HCT116 (cell line): ENCODE measurements at regions not wholly inside any gene's neighbourhood (a gene's known extent, or its start where the extent isn't known, plus 50 kb on each side); places are given as distances from the start of the nearest gene placed in this dataset.

Experiments used
- ATAC-seq: fragments of 200-7000 bp; cut with Tn5 transposase; 2 replicates; pipeline ENCODE4 v1.9.1; 2020; ENCODE audit warnings: mild to moderate bottlenecking, moderate library complexity
- BruUV-seq: library from RNA; stranded (reverse); fragments of 400-500 nt; replicated peaks from 2 replicates; lab custom pipeline; 2021; lab: Mats Ljungman, UMichigan
- CTCF ChIA-PET: fragments of 300-600 bp; sonication (Branson Sonifier 250); formaldehyde crosslinking; loops from one replicate; lab custom pipeline; 2021; ENCODE audit warnings: antibody characterized with exemption; lab: Charles Lee
- POLR2A ChIA-PET: fragments of 300-600, 350-600 bp; sonication (Branson Sonifier 250); formaldehyde crosslinking; loops from one replicate; lab custom pipeline; 2021; ENCODE audit warnings: antibody characterized with exemption; lab: Charles Lee
- RAD21 ChIA-PET, 2 experiments: fragments of 300-600 bp; sonication (Branson Sonifier 250); formaldehyde crosslinking; loops; one replicate each; lab custom pipeline; 2023; ENCODE audit warnings: low total read pairs in 2 of 2; ENCODE audit not compliant: uncharacterized antibody in 2 of 2, unreplicated experiment in 2 of 2, low non-redundant PET in 1 of 2; lab: Charles Lee
- DNase-seq: peaks from one replicate; pipeline ENCODE4 v3.0.0-alpha.2; 2010; ENCODE audit warnings: low read depth, low spot score
- H2AFZ ChIP-seq: fragments of 200-600 bp; shearing (Covaris generic), sonication (generic); 2 replicates; pipeline ENCODE4 v1.6.1; 2017; ENCODE audit warnings: low read depth, mixed run types, mixed read lengths, antibody characterized with exemption, low read length; ENCODE audit not compliant: poor library complexity, severe bottlenecking
- H3K27ac ChIP-seq: 2 replicates; pipeline ENCODE4 v1.5.1; 2012; ENCODE audit warnings: low read depth, low read length
- H3K27me3 ChIP-seq: fragments of 200-600 bp; sonication (generic); 2 replicates; pipeline ENCODE4 v1.6.1; 2016; ENCODE audit warnings: mixed run types, low read length, mixed read lengths; ENCODE audit not compliant: insufficient read depth
- H3K36me3 ChIP-seq, 2 experiments: fragments of 200-500 bp in 1 of 2; fragments of 200-600 bp in 1 of 2; sonication (Bioruptor generic) in 1 of 2; sonication (generic) in 1 of 2; 2 replicates each; pipeline versions ENCODE4 v1.5.1 to v1.6.1; 2014 to 2016; ENCODE audit warnings: low read length in 2 of 2, inconsistent platforms in 1 of 2, mixed read lengths in 1 of 2, mixed run types in 1 of 2; ENCODE audit not compliant: insufficient read depth in 2 of 2, control insufficient read depth in 1 of 2
- H3K4me1 ChIP-seq, 2 experiments: fragments of 200-600 bp in 1 of 2; sonication (generic) in 1 of 2; 2 replicates each; pipeline versions ENCODE4 v1.5.1 to v1.6.1; 2012 to 2017; ENCODE audit warnings: low read length in 2 of 2, inconsistent platforms in 1 of 2, mild to moderate bottlenecking in 1 of 2, mixed read lengths in 1 of 2, mixed run types in 1 of 2, moderate library complexity in 1 of 2; ENCODE audit not compliant: insufficient read depth in 2 of 2, control insufficient read depth in 1 of 2
- H3K4me2 ChIP-seq: fragments of 200-600 bp; sonication (generic); 2 replicates; pipeline ENCODE4 v1.6.1; 2017; ENCODE audit warnings: mixed run types, low read length, mixed read lengths
- H3K4me3 ChIP-seq, 2 experiments: fragments of 200-600 bp in 1 of 2; sonication (generic) in 1 of 2; replicated peaks in 1 of 2; 2 replicates each; pipeline ENCODE4 v1.5.1; 2011 to 2016; ENCODE audit warnings: low read length in 2 of 2, control low read depth in 1 of 2, low read depth in 1 of 2, mild to moderate bottlenecking in 1 of 2, mixed read lengths in 1 of 2, mixed run types in 1 of 2
- H3K79me2 ChIP-seq: fragments of 200-600 bp; sonication (generic); 2 replicates; pipeline ENCODE4 v1.6.1; 2017; ENCODE audit warnings: mild to moderate bottlenecking, mixed run types, low read length, moderate library complexity, mixed read lengths; ENCODE audit not compliant: insufficient read depth
- H3K9ac ChIP-seq: fragments of 200-600 bp; sonication (generic); 2 replicates; pipeline ENCODE4 v1.6.1; 2016; ENCODE audit warnings: low read length, mixed read lengths
- H3K9me2 ChIP-seq: fragments of 200-600 bp; sonication (generic), shearing (Covaris generic); 2 replicates; pipeline ENCODE4 v1.6.1; 2017; ENCODE audit warnings: mixed run types, mild to moderate bottlenecking, moderate library complexity; ENCODE audit not compliant: insufficient read depth
- H3K9me3 ChIP-seq, 2 experiments: fragments of 200-500 bp in 1 of 2; fragments of 200-600 bp in 1 of 2; sonication (Bioruptor generic) in 1 of 2; sonication (generic) in 1 of 2; 2 replicates each; pipeline ENCODE4 v1.6.1; 2014 to 2017; ENCODE audit warnings: low read length in 2 of 2, mixed read lengths in 2 of 2, inconsistent platforms in 1 of 2, low read depth in 1 of 2, mild to moderate bottlenecking in 1 of 2, mixed run types in 1 of 2, moderate library complexity in 1 of 2; ENCODE audit not compliant: control insufficient read depth in 1 of 2, insufficient read depth in 1 of 2
- H4K20me1 ChIP-seq: fragments of 200-600 bp; sonication (generic), shearing (Covaris generic); 2 replicates; pipeline ENCODE4 v1.6.1; 2017; ENCODE audit warnings: mixed run types, mild to moderate bottlenecking, moderate library complexity; ENCODE audit not compliant: insufficient read depth
- CBX3 ChIP-seq: IDR thresholded peaks from 2 replicates; pipeline ENCODE4 v1.6.1; 2012; ENCODE audit warnings: low read depth
- CEBPB ChIP-seq: IDR thresholded peaks from 2 replicates; pipeline ENCODE4 v1.6.1; 2012; ENCODE audit warnings: low read depth
- EGR1 ChIP-seq: IDR thresholded peaks from 2 replicates; pipeline ENCODE4 v1.6.1; 2012; ENCODE audit warnings: low read depth
- ELF1 ChIP-seq: IDR thresholded peaks from 2 replicates; pipeline ENCODE4 v1.6.1; 2012; ENCODE audit warnings: low read depth, borderline replicate concordance
- EZH2 ChIP-seq: fragments of 200-600 bp; sonication (generic); IDR thresholded peaks from 2 replicates; pipeline ENCODE4 v1.6.1; 2017; ENCODE audit warnings: antibody characterized with exemption, mixed run types
- EZH2phosphoT487 ChIP-seq: fragments of 200-600 bp; IDR thresholded peaks from 2 replicates; pipeline ENCODE4 v1.6.1; 2018; ENCODE audit warnings: antibody characterized with exemption, borderline replicate concordance
- FOSL1 ChIP-seq: IDR thresholded peaks from 2 replicates; pipeline ENCODE4 v1.6.1; 2012; ENCODE audit warnings: low read depth
- JUND ChIP-seq: IDR thresholded peaks from 2 replicates; pipeline ENCODE4 v1.6.1; 2012
- POLR2A ChIP-seq: IDR thresholded peaks from 2 replicates; pipeline ENCODE4 v1.7.0; 2011; ENCODE audit warnings: borderline replicate concordance; ENCODE audit not compliant: insufficient read depth, insufficient read length; ENCODE audit errors: extremely low read depth
- SIN3A ChIP-seq: IDR thresholded peaks from 2 replicates; pipeline ENCODE4 v1.6.1; 2012; ENCODE audit warnings: low read depth
- SP1 ChIP-seq: IDR thresholded peaks from 2 replicates; pipeline ENCODE4 v1.6.1; 2012; ENCODE audit warnings: low read depth
- SRF ChIP-seq: IDR thresholded peaks from 2 replicates; pipeline ENCODE4 v1.6.1; 2012; ENCODE audit warnings: low read depth
- TCF7L2 ChIP-seq: IDR thresholded peaks from 2 replicates; pipeline ENCODE4 v1.7.0; 2011; ENCODE audit warnings: borderline replicate concordance, inconsistent platforms; ENCODE audit not compliant: insufficient read depth, insufficient read length; ENCODE audit errors: extremely low read depth
- YY1 ChIP-seq: IDR thresholded peaks from 2 replicates; pipeline ENCODE4 v1.6.1; 2011; ENCODE audit warnings: low read length, low read depth, moderate library complexity, mild to moderate bottlenecking; ENCODE audit not compliant: insufficient replicate concordance; ENCODE audit errors: extremely low read depth
- ZFX ChIP-seq: fragments of 450-650 bp; IDR thresholded peaks from 2 replicates; pipeline ENCODE4 v1.6.1; 2017
- intact Hi-C: fragments of 100-400 bp; cut with micrococcal nuclease; formaldehyde crosslinking; loops from 2 replicates; pipeline ENCODE4 v1.10.0; 2022
- TF ChIP-seq, protein P1 (sequence below), 3 experiments: fragments of 200-600 bp in 1 of 3; sonication (generic) in 1 of 3; IDR thresholded peaks in 2 of 3; conservative IDR thresholded peaks in 1 of 3; 2 replicates each; pipeline ENCODE4 v1.5.1; 2012 to 2017; ENCODE audit warnings: low read depth in 2 of 3, low read length in 2 of 3, antibody characterized with exemption in 1 of 3, borderline replicate concordance in 1 of 3, control low read depth in 1 of 3, mild to moderate bottlenecking in 1 of 3, mixed read lengths in 1 of 3, mixed run types in 1 of 3, moderate library complexity in 1 of 3; ENCODE audit not compliant: insufficient read depth in 1 of 3
- TF ChIP-seq, protein P2 (sequence below): IDR thresholded peaks from 2 replicates; pipeline ENCODE4 v1.6.1; 2011; ENCODE audit warnings: mild to moderate bottlenecking, low read length, moderate library complexity; ENCODE audit not compliant: insufficient replicate concordance; ENCODE audit errors: extremely low read depth

DNA sequence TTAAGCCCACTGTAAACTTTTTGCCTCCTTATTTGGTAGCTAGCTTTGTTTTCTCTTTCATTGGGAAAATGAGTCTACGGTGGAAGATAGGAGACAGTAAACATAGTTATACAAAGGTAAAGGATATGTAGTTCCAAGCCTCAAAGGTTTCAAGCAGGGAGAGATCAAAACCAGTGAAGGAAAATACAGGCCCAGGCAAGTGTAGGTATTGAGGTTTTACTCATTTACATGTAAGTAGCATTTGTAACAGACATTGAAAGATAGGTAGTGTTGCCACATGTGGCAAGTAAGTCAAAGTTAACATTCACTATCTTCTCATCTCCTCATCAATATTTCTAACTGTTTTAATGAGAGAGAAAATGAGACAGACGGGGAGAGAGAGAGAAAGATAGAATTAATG lies 136.5 kb downstream of the RTL3 start:
- no peaks in the 10 kb centered on the region for H3K79me2 ChIP-seq
- H3K9me2 ChIP-seq, result no peaks in the 10 kb centered on the region
- TF ChIP-seq POLR2A, result no peak
- TF ChIP-seq TCF7L2, result no peak
- no peak for TF ChIP-seq EZH2
- no peak for TF ChIP-seq EZH2phosphoT487
- TF ChIP-seq YY1, result no peak
- no peak for TF ChIP-seq SIN3A
- H3K4me3 ChIP-seq, result no peak overlapping the region
- POLR2A ChIA-PET, result no interaction called here
- no peaks in the 10 kb centered on the region for H3K36me3 ChIP-seq
- no peaks in the 10 kb centered on the region for H3K27me3 ChIP-seq
- H3K9me3 ChIP-seq, result no peaks in the 10 kb centered on the region
- no peaks in the 10 kb centered on the region for H4K20me1 ChIP-seq
- DNase-seq, result no peak
- BruUV-seq, result no TSS peak
- no peak overlapping the region for H3K4me2 ChIP-seq
- H3K9ac ChIP-seq, result no peak overlapping the region
- CTCF ChIA-PET, result no interaction called here
- H2AFZ ChIP-seq, result no peak overlapping the region
- intact Hi-C loops, result no loop called here
- H3K27ac ChIP-seq, result no peak overlapping the region
- no peak for ATAC-seq
- no peaks in the 10 kb centered on the region for H3K4me1 ChIP-seq
- RAD21 ChIA-PET, result no interaction called here

DNA sequence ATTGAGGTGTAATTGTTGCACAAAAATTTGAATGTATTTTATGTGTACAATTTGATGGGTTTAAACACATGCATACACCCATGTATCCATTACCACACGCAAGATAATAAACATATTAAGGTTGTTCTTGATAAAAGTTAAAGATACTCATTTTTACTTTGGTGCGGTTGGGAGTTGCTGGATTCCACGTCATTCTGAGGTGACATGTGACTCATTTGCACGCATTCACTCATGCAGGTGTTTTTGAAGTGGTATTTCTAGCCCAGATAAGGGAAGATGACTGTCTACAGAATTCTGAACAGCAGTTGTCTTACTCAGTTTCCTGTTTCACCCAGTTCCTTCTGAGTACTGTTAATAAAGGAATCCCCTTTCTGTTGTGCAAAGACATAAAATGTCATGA lies 142.0 kb downstream of the RTL3 start:
- Histone ChIP-seq H3K4me2 (no peak overlapping the region), H3K9ac (no peak overlapping the region), H3K4me3 (no peak overlapping the region), H3K79me2 (no peaks in the 10 kb centered on the region), H3K36me3 (no peaks in the 10 kb centered on the region), H3K9me2 (no peaks in the 10 kb centered on the region), H3K9me3 (no peaks in the 10 kb centered on the region), H3K4me1 (no peaks in the 10 kb centered on the region), H3K27ac (no peak overlapping the region), H2AFZ (no peak overlapping the region), H3K27me3 (no peaks in the 10 kb centered on the region), H4K20me1 (no peaks in the 10 kb centered on the region)
- intact Hi-C loops, result no loop called here
- DNase-seq (no peak), ATAC-seq (no peak)
- ChIA-PET POLR2A (no interaction called here), RAD21 (no interaction called here), CTCF (no interaction called here)
- BruUV-seq, result no TSS peak
- TF ChIP-seq SP1 (no peak), SIN3A (no peak), ELF1 (no peak), EZH2phosphoT487 (no peak), CBX3 (no peak), ZFX (no peak), JUND (no peak), EGR1 (no peak), CEBPB (no peak), POLR2A (no peak), SRF (no peak), FOSL1 (no peak), TCF7L2 (no peak), EZH2 (no peak)
- TF ChIP-seq, protein P1, sequence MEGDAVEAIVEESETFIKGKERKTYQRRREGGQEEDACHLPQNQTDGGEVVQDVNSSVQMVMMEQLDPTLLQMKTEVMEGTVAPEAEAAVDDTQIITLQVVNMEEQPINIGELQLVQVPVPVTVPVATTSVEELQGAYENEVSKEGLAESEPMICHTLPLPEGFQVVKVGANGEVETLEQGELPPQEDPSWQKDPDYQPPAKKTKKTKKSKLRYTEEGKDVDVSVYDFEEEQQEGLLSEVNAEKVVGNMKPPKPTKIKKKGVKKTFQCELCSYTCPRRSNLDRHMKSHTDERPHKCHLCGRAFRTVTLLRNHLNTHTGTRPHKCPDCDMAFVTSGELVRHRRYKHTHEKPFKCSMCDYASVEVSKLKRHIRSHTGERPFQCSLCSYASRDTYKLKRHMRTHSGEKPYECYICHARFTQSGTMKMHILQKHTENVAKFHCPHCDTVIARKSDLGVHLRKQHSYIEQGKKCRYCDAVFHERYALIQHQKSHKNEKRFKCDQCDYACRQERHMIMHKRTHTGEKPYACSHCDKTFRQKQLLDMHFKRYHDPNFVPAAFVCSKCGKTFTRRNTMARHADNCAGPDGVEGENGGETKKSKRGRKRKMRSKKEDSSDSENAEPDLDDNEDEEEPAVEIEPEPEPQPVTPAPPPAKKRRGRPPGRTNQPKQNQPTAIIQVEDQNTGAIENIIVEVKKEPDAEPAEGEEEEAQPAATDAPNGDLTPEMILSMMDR (IDR thresholded peaks at IDR 0.05 in 2 of 3, conservative IDR thresholded peaks at IDR 0.05 in 1 of 3; ENCODE audit: borderline replicate concordance in 1 of 3, insufficient read depth in 1 of 3, low read depth in 2 of 3, low read length in 2 of 3), result no peak
- TF ChIP-seq, protein P2, sequence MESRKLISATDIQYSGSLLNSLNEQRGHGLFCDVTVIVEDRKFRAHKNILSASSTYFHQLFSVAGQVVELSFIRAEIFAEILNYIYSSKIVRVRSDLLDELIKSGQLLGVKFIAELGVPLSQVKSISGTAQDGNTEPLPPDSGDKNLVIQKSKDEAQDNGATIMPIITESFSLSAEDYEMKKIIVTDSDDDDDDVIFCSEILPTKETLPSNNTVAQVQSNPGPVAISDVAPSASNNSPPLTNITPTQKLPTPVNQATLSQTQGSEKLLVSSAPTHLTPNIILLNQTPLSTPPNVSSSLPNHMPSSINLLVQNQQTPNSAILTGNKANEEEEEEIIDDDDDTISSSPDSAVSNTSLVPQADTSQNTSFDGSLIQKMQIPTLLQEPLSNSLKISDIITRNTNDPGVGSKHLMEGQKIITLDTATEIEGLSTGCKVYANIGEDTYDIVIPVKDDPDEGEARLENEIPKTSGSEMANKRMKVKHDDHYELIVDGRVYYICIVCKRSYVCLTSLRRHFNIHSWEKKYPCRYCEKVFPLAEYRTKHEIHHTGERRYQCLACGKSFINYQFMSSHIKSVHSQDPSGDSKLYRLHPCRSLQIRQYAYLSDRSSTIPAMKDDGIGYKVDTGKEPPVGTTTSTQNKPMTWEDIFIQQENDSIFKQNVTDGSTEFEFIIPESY, result no peak
